WTC11 (cell line): ENCODE measurements at regions not wholly inside any gene's neighbourhood (a gene's known extent, or its start where the extent isn't known, plus 50 kb on each side); places are given as distances from the start of the nearest gene placed in this dataset.

ENCODE experiments used
- ATAC-seq: fragments of 200-7000 bp; cut with Tn5 transposase; 2 replicates; pipeline ENCODE4 v1.10.0; 2021; ENCODE audit warnings: mild to moderate bottlenecking, moderate library complexity
- CTCF ChIA-PET: fragments of 300-600 bp; sonication (Branson Sonifier 250); formaldehyde crosslinking; loops from one replicate; lab custom pipeline; 2021; ENCODE audit warnings: antibody characterized with exemption; lab: Charles Lee
- POLR2A ChIA-PET: fragments of 350-600 bp; sonication (Branson Sonifier 250); formaldehyde crosslinking; loops from one replicate; lab custom pipeline; 2021; ENCODE audit warnings: antibody characterized with exemption; lab: Charles Lee
- DNase-seq: peaks from one replicate; pipeline ENCODE4 v3.0.0; 2021; ENCODE audit warnings: low spot score
- H3K27ac Mint-ChIP-seq: 2 replicates; pipeline ENCODE4 v1.8.0; 2021; ENCODE audit warnings: mixed read lengths
- H3K27me3 Mint-ChIP-seq: 2 replicates; pipeline ENCODE4 v1.8.0; 2021; ENCODE audit warnings: low read depth, mild to moderate bottlenecking, moderate library complexity, mixed read lengths
- H3K36me3 Mint-ChIP-seq: 2 replicates; pipeline ENCODE4 v1.8.0; 2021; ENCODE audit warnings: mixed read lengths
- H3K4me1 Mint-ChIP-seq: 2 replicates; pipeline ENCODE4 v1.8.0; 2022; ENCODE audit warnings: mixed read lengths
- H3K4me3 Mint-ChIP-seq: 2 replicates; pipeline ENCODE4 v1.8.0; 2021; ENCODE audit warnings: mild to moderate bottlenecking, moderate library complexity, mixed read lengths
- H3K9me3 Mint-ChIP-seq: 2 replicates; pipeline ENCODE4 v1.8.0; 2021; ENCODE audit warnings: mixed read lengths
- AR ChIP-seq: fragments of 250-450 bp; sonication (Bioruptor Pico); IDR thresholded peaks from 2 replicates; pipeline ENCODE4 v1.9.0; 2021; ENCODE audit warnings: mild to moderate bottlenecking
- ATF3 ChIP-seq: sonication (generic); formaldehyde crosslinking; conservative IDR thresholded peaks from 2 replicates; pipeline ENCODE4 v1.8.1; 2022; ENCODE audit warnings: mild to moderate bottlenecking, missing genetic modification reagents
- CREB1 ChIP-seq: sonication (generic); formaldehyde crosslinking; IDR thresholded peaks from 2 replicates; pipeline ENCODE4 v1.8.0; 2023; ENCODE audit warnings: mild to moderate bottlenecking, missing genetic modification reagents
- ESRRA ChIP-seq: sonication (generic); formaldehyde crosslinking; IDR thresholded peaks from 2 replicates; pipeline ENCODE4 v1.8.1; 2022; ENCODE audit warnings: mild to moderate bottlenecking, missing genetic modification reagents, borderline replicate concordance
- FOXK1 ChIP-seq: sonication (generic); formaldehyde crosslinking; IDR thresholded peaks from 2 replicates; pipeline ENCODE4 v1.8.0; 2022; ENCODE audit warnings: mild to moderate bottlenecking, moderate library complexity, missing genetic modification reagents
- MAX ChIP-seq: sonication (generic); formaldehyde crosslinking; IDR thresholded peaks from 2 replicates; pipeline ENCODE4 v1.8.0; 2022; ENCODE audit warnings: mild to moderate bottlenecking, missing genetic modification reagents
- MLX ChIP-seq: sonication (generic); formaldehyde crosslinking; IDR thresholded peaks from 2 replicates; pipeline ENCODE4 v1.8.1; 2023; ENCODE audit warnings: mild to moderate bottlenecking, missing genetic modification reagents, moderate library complexity
- NR1H2 ChIP-seq: sonication (generic); formaldehyde crosslinking; IDR thresholded peaks from 2 replicates; pipeline ENCODE4 v1.9.0; 2021; ENCODE audit warnings: mild to moderate bottlenecking, moderate library complexity, missing genetic modification reagents
- OVOL2 ChIP-seq: fragments of 250-450 bp; sonication (Bioruptor Pico); IDR thresholded peaks from 2 replicates; pipeline ENCODE4 v1.9.0; 2021; ENCODE audit warnings: mild to moderate bottlenecking, borderline replicate concordance
- PRDM15 ChIP-seq: sonication (generic); formaldehyde crosslinking; IDR thresholded peaks from 2 replicates; pipeline ENCODE4 v1.8.0; 2022; ENCODE audit warnings: missing genetic modification reagents
- PREB ChIP-seq: sonication (generic); formaldehyde crosslinking; IDR thresholded peaks from 2 replicates; pipeline ENCODE4 v1.8.1; 2022; ENCODE audit warnings: mild to moderate bottlenecking, missing genetic modification reagents, moderate library complexity, borderline replicate concordance
- RELA ChIP-seq: sonication (generic); formaldehyde crosslinking; IDR thresholded peaks from 2 replicates; pipeline ENCODE4 v1.8.1; 2022; ENCODE audit warnings: missing genetic modification reagents, mild to moderate bottlenecking, borderline replicate concordance
- TCF7 ChIP-seq: sonication (generic); formaldehyde crosslinking; IDR thresholded peaks from 2 replicates; pipeline ENCODE4 v1.8.0; 2022; ENCODE audit warnings: mild to moderate bottlenecking, low read depth, missing genetic modification reagents, moderate library complexity
- TP53 ChIP-seq: sonication (generic); formaldehyde crosslinking; IDR thresholded peaks from 2 replicates; pipeline ENCODE4 v1.8.1; 2023; ENCODE audit warnings: mild to moderate bottlenecking, missing genetic modification reagents
- USF2 ChIP-seq: sonication (generic); formaldehyde crosslinking; IDR thresholded peaks from 2 replicates; pipeline ENCODE4 v1.8.1; 2023; ENCODE audit warnings: mild to moderate bottlenecking, missing genetic modification reagents, moderate library complexity
- ZMAT4 ChIP-seq: fragments of 250-450 bp; sonication (Bioruptor Pico); IDR thresholded peaks from 2 replicates; pipeline ENCODE4 v1.9.0; 2021; ENCODE audit warnings: mild to moderate bottlenecking
- ZNF232 ChIP-seq: sonication (generic); formaldehyde crosslinking; IDR thresholded peaks from 2 replicates; pipeline ENCODE4 v1.8.0; 2022; ENCODE audit warnings: mild to moderate bottlenecking, missing genetic modification reagents
- ZNF263 ChIP-seq: sonication (generic); formaldehyde crosslinking; IDR thresholded peaks from 2 replicates; pipeline ENCODE4 v1.8.1; 2022; ENCODE audit warnings: low read depth, mild to moderate bottlenecking, moderate library complexity, missing genetic modification reagents

GRCh38 chr3:164064298-164064697 lies 1014.0 kb downstream of the SI start:
- H3K9me3 Mint-ChIP-seq = peaks cover 28% of the 10 kb centered on the region
- H3K4me1 Mint-ChIP-seq = no peaks in the 10 kb centered on the region
- no peak overlapping the region for H3K4me3 Mint-ChIP-seq
- no peaks in the 10 kb centered on the region for H3K27me3 Mint-ChIP-seq
- TF ChIP-seq NR1H2 (CRISPR knock-in tag) = no peak
- no peak for TF ChIP-seq ZNF232 (CRISPR knock-in tag)
- no peak for TF ChIP-seq MAX
- no peak for TF ChIP-seq RELA (CRISPR knock-in tag)
- no peak for TF ChIP-seq USF2 (CRISPR knock-in tag)
- no peak for TF ChIP-seq PREB (CRISPR knock-in tag)
- no peak for TF ChIP-seq ATF3
- ChIA-PET CTCF (no interaction called here), POLR2A (no interaction called here)
- DNase-seq (no peak), ATAC-seq (no peak)
- H3K27ac Mint-ChIP-seq = no peak overlapping the region
- peaks cover 5% of the 10 kb centered on the region; the same call in 1 of the 2 replicates for H3K36me3 Mint-ChIP-seq

GRCh38 chr3:164060923-164061322 lies 1017.4 kb downstream of the SI start:
- H3K36me3 Mint-ChIP-seq = peaks cover 5% of the 10 kb centered on the region; the same call in 1 of the 2 replicates
- H3K27ac Mint-ChIP-seq = no peak overlapping the region
- ChIA-PET POLR2A (no interaction called here), CTCF (no interaction called here)
- no peak for ATAC-seq
- no peak overlapping the region for H3K4me3 Mint-ChIP-seq
- H3K4me1 Mint-ChIP-seq = no peaks in the 10 kb centered on the region
- DNase-seq = no peak
- H3K9me3 Mint-ChIP-seq = peaks cover 25% of the 10 kb centered on the region
- H3K27me3 Mint-ChIP-seq = no peaks in the 10 kb centered on the region
- TF ChIP-seq MLX (CRISPR knock-in tag) (no peak), USF2 (CRISPR knock-in tag) (no peak), ESRRA (no peak), AR (CRISPR knock-in tag) (no peak), ZNF263 (no peak), PRDM15 (CRISPR knock-in tag) (no peak), CREB1 (CRISPR knock-in tag) (no peak), ZMAT4 (CRISPR knock-in tag) (no peak), TCF7 (no peak), FOXK1 (CRISPR knock-in tag) (no peak), TP53 (CRISPR knock-in tag) (no peak), OVOL2 (CRISPR knock-in tag) (no peak)
